A549 (cell line): ENCODE measurements at regions not wholly inside any gene's neighbourhood (a gene's known extent, or its start where the extent isn't known, plus 50 kb on each side); places are given as distances from the start of the nearest gene placed in this dataset.

ENCODE experiments used
- ZFP36 ChIP-seq: fragments of 450-650 bp; IDR thresholded peaks from 2 replicates; pipeline ENCODE4 v1.6.1; 2014; ENCODE audit warnings: borderline replicate concordance; ENCODE audit not compliant: partially characterized antibody
- TF ChIP-seq, protein P1 (sequence below): fragments of 200-600 bp; sonication (generic); IDR thresholded peaks from 2 replicates; pipeline ENCODE4 v1.6.1; 2016; ENCODE audit warnings: antibody characterized with exemption, mild to moderate bottlenecking, moderate library complexity

DNA sequence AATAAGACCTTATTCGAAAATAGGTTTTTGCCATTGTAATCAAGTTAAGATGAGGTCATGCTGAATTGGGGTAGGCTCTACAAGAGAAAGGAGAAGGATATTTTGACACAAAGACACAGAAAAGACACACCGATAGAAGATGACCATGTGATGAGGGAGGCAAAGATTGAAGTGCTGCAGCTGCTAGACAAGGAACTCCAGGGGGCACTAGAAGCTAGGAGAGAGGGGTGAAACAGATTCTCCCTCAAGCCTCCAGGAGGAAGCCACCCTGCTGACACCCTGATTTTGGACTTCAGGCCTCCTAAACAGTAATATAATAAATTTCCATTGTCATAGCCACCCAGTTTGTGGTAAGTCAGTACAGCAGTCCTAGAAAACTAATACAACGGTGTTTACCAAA lies 506.8 kb upstream of the CAMK1G start:
- TF ChIP-seq, protein P1, sequence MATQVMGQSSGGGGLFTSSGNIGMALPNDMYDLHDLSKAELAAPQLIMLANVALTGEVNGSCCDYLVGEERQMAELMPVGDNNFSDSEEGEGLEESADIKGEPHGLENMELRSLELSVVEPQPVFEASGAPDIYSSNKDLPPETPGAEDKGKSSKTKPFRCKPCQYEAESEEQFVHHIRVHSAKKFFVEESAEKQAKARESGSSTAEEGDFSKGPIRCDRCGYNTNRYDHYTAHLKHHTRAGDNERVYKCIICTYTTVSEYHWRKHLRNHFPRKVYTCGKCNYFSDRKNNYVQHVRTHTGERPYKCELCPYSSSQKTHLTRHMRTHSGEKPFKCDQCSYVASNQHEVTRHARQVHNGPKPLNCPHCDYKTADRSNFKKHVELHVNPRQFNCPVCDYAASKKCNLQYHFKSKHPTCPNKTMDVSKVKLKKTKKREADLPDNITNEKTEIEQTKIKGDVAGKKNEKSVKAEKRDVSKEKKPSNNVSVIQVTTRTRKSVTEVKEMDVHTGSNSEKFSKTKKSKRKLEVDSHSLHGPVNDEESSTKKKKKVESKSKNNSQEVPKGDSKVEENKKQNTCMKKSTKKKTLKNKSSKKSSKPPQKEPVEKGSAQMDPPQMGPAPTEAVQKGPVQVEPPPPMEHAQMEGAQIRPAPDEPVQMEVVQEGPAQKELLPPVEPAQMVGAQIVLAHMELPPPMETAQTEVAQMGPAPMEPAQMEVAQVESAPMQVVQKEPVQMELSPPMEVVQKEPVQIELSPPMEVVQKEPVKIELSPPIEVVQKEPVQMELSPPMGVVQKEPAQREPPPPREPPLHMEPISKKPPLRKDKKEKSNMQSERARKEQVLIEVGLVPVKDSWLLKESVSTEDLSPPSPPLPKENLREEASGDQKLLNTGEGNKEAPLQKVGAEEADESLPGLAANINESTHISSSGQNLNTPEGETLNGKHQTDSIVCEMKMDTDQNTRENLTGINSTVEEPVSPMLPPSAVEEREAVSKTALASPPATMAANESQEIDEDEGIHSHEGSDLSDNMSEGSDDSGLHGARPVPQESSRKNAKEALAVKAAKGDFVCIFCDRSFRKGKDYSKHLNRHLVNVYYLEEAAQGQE: no peak
- TF ChIP-seq ZFP36: no peak
